Breast epithelium (tissue), 4 donors: ENCODE measurements at regions not wholly inside any gene's neighbourhood (a gene's known extent, or its start where the extent isn't known, plus 50 kb on each side); places are given as distances from the start of the nearest gene placed in this dataset.

Experiments used
- DNase-seq, 2 donors: peaks; one replicate each; pipeline ENCODE4 v3.0.0-alpha.2; 2019; ENCODE audit warnings: low spot score in 2 of 2
- H3K27ac ChIP-seq, 2 donors: fragments of 200-600 bp; sonication (generic) in 1 of 2; one replicate each; pipeline ENCODE4 v1.5.1; 2016 to 2019; ENCODE audit warnings: mild to moderate bottlenecking in 1 of 2
- H3K27me3 ChIP-seq, 2 donors: fragments of 200-600 bp; sonication (generic) in 1 of 2; one replicate each; pipeline versions ENCODE4 v1.5.1 to v1.6.0; 2017 to 2019; ENCODE audit warnings: control low read depth in 1 of 2, mild to moderate bottlenecking in 1 of 2
- H3K36me3 ChIP-seq: fragments of 200-600 bp; one replicate; pipeline ENCODE4 v1.5.1; 2019
- H3K4me1 ChIP-seq, 2 donors: fragments of 200-600 bp; sonication (generic); one replicate each; pipeline ENCODE4 v1.5.1; 2016 to 2019; ENCODE audit warnings: control low read depth in 1 of 2
- H3K4me3 ChIP-seq, 3 donors: fragments of 200-600 bp; sonication (generic); 1 replicate in 2 of 3; 2 replicates in 1 of 3; pipeline ENCODE4 v1.5.1; 2016 to 2019; ENCODE audit warnings: mild to moderate bottlenecking in 3 of 3, moderate library complexity in 2 of 3
- H3K9me3 ChIP-seq, 2 donors: fragments of 200-600 bp; sonication (generic) in 1 of 2; one replicate each; pipeline ENCODE4 v1.5.1; 2016 to 2019; ENCODE audit warnings: control low read depth in 1 of 2
- CTCF ChIP-seq, 3 donors: fragments of 450-650 bp; IDR thresholded peaks; one replicate each; pipeline ENCODE4 v1.5.1; 2016 to 2017; ENCODE audit warnings: antibody characterized with exemption in 3 of 3, mild to moderate bottlenecking in 3 of 3, moderate library complexity in 3 of 3
- POLR2A ChIP-seq: fragments of 450-650 bp; IDR thresholded peaks from one replicate; pipeline ENCODE4 v1.6.1; 2016; ENCODE audit warnings: antibody characterized with exemption, mild to moderate bottlenecking, moderate library complexity
- POLR2AphosphoS5 ChIP-seq, 3 donors: sonication (generic); formaldehyde crosslinking; IDR thresholded peaks; one replicate each; pipeline ENCODE4 v1.6.1; 2017; ENCODE audit warnings: antibody characterized with exemption in 3 of 3
- intact Hi-C: fragments of 100-400 bp; cut with DNase I; formaldehyde crosslinking; loops from one replicate; pipeline ENCODE4 v1.15.1; 2023; ENCODE audit warnings: low total_unique reads

GRCh38 chr6:14992382-14992781 lies 253.5 kb upstream of the JARID2 start:
- DNase-seq, result no peak
- Histone ChIP-seq H3K27ac (no peak overlapping the region), H3K27me3 (no peaks in the 10 kb centered on the region), H3K9me3 (no peaks in the 10 kb centered on the region), H3K4me1 (no peaks in the 10 kb centered on the region), H3K36me3 (no peaks in the 10 kb centered on the region), H3K4me3 (no peak overlapping the region)
- intact Hi-C loops, result no loop called here
- TF ChIP-seq CTCF (IDR thresholded peaks at IDR 0.05) (no peak), POLR2AphosphoS5 (IDR thresholded peaks at IDR 0.05) (no peak), POLR2A (no peak)

- TF ChIP-seq CTCF (IDR thresholded peaks at IDR 0.05), result no peak
- Histone ChIP-seq H3K9me3 (no peaks in the 10 kb centered on the region), H3K27ac (no peak overlapping the region), H3K4me3 (no peak overlapping the region), H3K36me3 (no peaks in the 10 kb centered on the region), H3K4me1 (no peaks in the 10 kb centered on the region), H3K27me3 (no peaks in the 10 kb centered on the region)
- no peak for DNase-seq
- intact Hi-C loops, result no loop called here
Observed at GRCh38 chr6:14995208-14995607, 250.7 kb upstream of the JARID2 start.

GRCh38 chr6:14995966-14996602 lies 249.8 kb upstream of the JARID2 start:
- intact Hi-C loops, result no loop called here
- Histone ChIP-seq H3K36me3 (no peaks in the 10 kb centered on the region), H3K4me1 (no peaks in the 10 kb centered on the region), H3K27me3 (no peaks in the 10 kb centered on the region), H3K4me3 (no peak overlapping the region), H3K9me3 (no peaks in the 10 kb centered on the region), H3K27ac (no peak overlapping the region)
- TF ChIP-seq POLR2AphosphoS5 (IDR thresholded peaks at IDR 0.05) (no peak), CTCF (IDR thresholded peaks at IDR 0.05) (no peak), POLR2A (no peak)
- DNase-seq, result no peak

- no peak overlapping the region for H3K27ac ChIP-seq
- H3K4me1 ChIP-seq, result no peaks in the 10 kb centered on the region
- DNase-seq, result no peak
- intact Hi-C loops, result no loop called here
- TF ChIP-seq POLR2A, result no peak
- no peak for TF ChIP-seq CTCF (IDR thresholded peaks at IDR 0.05)
- TF ChIP-seq POLR2AphosphoS5 (IDR thresholded peaks at IDR 0.05), result no peak
- H3K27me3 ChIP-seq, result no peaks in the 10 kb centered on the region
- H3K9me3 ChIP-seq, result no peaks in the 10 kb centered on the region
- no peaks in the 10 kb centered on the region for H3K36me3 ChIP-seq
- no peak overlapping the region for H3K4me3 ChIP-seq
Observed at GRCh38 chr6:14996892-14997291, 249.0 kb upstream of the JARID2 start.

- Histone ChIP-seq H3K4me3 (no peak overlapping the region), H3K36me3 (no peaks in the 10 kb centered on the region), H3K27me3 (no peaks in the 10 kb centered on the region), H3K4me1 (no peaks in the 10 kb centered on the region), H3K27ac (no peak overlapping the region), H3K9me3 (no peaks in the 10 kb centered on the region)
- TF ChIP-seq CTCF (IDR thresholded peaks at IDR 0.05) (no peak), POLR2A (no peak), POLR2AphosphoS5 (IDR thresholded peaks at IDR 0.05) (no peak)
- DNase-seq, result no peak
- intact Hi-C loops, result no loop called here
Observed at GRCh38 chr6:14997507-14997906, 248.4 kb upstream of the JARID2 start.
